HS-5 (cell line): ENCODE measurements at regions not wholly inside any gene's neighbourhood (a gene's known extent, or its start where the extent isn't known, plus 50 kb on each side); places are given as distances from the start of the nearest gene placed in this dataset.

ENCODE experiments used
- DNase-seq: peaks from one replicate; pipeline ENCODE4 v3.0.0-alpha.2; 2012; ENCODE audit warnings: low read depth

DNA sequence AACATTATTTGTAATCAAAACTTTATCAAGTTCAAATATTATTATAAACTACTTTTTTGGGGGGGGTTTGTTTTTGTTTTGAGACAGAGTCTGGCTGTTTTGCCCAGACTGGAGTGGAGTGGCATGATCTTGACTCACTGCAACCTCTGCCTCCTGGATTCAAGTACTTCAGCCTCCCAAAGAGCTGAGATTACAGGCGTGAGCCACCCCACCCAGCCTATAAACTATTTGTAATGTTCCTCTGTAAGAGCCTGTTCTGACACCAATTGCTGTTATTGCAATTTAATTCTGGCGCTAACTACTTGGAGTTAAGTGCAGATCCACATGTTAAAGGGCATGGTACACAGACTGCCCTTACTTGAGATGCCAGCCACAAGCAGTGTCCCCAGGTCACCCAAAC lies 478.1 kb upstream of the NRP1 start:
- DNase-seq, result no peak

DNA sequence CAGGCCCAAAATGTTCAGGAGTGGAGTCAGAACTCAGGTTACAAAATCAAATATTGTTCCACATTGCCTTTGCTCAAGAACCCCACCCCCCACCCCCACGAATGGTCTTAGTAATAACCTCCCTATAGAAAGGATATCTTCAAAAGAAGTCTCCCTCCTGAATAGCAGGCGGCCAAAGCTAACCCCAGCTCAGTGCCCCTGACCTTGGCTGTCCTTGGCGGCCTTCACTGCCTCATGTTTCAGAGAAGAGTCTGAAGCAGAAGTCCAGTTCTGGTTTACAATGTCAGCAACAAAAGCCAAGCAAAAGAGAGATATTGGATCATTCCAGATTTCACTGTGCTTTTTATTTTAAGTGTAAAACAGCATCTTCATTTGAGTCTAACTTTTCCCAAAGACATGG lies 476.5 kb upstream of the NRP1 start:
- DNase-seq, result no peak

DNA sequence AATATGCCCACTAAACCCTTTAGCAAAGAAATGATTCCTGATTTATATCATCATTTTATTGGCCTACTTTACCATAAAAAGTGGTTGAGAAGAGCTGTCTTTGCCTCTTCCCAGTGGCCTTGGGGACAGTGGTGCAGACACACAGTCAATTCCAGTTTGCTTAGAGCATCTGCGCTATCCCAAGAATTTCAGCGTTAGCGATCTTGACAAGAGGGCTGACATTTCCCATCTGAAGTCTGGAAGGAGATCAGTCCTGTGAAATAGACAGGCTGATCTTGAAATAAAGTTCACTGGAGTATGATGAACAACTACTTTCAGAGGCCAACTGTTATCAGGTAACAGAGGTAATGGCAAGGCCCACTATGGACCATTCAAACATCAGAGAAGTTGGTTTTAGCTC lies 475.3 kb upstream of the NRP1 start:
- DNase-seq, result no peak

DNA sequence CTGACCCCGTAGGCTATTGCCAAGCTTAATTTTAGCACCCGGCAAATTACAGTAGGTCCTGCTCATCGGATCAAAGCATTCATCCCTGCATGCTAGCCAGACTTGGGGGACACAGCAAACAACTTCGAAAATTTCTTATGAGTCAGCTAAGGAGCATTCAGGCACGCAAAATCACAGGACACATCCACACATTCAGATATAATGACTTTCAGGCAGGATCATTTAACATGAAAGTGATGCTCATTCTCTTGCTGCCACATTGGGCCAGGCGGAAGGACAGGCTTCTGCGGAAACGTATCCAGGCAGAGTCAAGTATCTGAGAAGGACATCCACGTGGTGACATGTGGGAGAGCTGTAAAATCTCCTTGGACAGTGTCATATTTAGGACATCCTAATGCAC lies 474.0 kb upstream of the NRP1 start:
- DNase-seq, result no peak

DNA sequence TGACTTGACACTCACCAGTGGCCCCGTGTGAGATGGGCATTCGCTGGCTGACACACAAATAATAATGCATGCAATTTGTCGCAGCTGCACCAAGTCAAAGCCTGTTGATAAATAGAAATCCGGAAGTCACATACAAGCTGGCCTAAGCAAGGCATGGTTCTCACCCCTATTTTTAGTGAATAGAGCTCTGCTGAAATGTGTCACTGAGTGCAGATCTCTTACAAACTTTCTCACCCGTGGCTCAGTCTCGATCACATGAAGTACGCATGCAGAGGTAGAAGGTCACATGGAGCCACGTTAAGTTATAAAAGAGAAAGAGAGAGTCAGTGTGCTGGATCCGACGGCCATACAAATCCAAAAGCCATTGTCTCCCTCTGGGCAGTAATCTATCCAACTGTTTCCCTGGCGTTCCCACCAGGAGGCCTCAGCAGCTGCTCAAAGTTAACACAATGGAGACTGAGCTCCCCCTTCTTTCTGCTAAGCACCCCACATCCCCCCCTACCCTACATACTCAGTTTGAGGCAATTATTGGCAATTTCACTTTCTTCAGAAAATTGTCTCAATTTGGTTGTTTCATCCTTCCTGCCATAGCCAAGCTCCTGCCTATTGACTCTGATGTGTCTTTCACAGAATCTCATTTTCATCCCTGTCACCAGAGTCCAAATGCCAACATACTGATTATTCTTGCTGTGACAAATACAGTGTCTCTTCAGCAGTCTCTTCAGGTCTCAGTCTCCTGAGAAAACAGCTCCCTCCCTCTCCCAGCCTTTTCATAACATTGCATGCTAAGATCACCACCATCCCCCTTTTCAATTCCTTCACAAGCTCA lies 473.3 kb upstream of the NRP1 start:
- DNase-seq, result no peak

DNA sequence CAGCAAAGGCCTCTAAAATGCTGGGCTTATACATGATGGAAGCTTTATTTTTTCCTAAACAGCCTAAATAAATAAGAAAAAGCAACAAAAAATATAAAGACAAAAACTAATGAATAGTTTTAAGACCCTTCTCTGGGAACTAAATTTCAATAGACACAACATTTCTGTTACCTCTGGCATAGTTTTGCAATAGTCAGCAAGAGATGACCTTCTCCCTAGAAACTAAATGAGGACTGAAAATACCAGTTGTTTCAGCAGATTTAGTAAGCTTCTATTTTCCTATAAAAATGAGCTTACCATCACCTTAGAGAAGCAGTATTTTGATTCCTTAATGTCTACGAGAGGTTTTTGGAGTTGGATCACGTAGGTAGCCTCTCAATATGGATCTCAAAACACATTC lies 471.4 kb upstream of the NRP1 start:
- no peak for DNase-seq

DNA sequence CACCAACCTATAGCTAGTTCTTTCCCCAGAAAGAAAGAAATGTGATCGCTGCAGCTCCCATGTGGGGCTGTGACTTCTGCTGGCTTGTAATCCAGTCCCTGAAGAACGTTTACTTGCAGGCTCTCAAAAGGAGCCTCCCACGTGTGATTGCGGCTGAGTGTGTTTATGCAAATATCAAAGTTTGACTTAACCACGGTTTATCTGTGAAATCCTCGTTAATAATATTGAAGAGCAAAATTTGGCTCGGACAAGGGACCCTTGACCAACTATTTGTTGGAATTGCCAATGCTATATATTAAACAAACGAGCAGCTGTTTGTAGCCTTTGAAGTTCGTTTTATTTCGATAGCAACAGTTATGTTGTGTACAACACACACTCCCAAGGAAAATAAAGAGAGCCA lies 470.1 kb upstream of the NRP1 start:
- DNase-seq, result no peak

DNA sequence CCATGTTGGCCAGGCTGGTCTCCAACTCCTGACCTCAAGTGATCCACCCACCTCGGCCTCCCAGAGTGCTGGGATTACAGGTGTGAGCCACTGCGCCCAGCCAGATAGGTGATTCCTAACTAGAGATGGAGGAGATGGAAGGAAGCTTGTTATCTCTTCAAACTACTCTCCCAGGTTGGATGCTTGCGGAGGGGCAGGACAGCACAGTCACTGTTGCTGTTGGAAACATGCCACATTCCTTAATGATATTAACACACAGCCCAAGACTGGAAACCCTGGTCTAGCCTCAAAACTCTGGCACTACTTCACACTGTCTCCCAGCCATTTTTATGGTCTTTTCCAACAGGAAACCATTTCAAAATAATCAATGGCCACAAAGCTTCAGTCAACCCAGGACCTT lies 468.8 kb upstream of the NRP1 start:
- no peak for DNase-seq

DNA sequence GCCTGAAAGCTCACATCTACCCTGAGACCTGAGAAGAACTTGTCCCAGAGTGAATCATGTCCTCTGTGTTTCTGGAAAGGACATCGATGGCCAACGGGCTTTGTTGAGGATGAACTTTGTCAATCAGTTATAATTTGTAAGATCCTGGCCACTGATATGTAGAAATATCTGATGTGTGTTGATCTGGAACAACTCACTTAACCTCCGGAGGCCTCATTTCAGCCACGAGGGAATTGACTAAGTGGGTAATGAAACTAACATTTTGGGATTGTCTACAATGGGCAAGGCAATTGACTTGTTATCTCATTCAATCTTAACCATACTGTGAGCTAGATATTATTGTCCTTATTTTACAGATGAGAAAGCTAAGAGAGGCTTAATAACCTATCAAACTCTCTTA lies 468.1 kb upstream of the NRP1 start:
- no peak for DNase-seq

DNA sequence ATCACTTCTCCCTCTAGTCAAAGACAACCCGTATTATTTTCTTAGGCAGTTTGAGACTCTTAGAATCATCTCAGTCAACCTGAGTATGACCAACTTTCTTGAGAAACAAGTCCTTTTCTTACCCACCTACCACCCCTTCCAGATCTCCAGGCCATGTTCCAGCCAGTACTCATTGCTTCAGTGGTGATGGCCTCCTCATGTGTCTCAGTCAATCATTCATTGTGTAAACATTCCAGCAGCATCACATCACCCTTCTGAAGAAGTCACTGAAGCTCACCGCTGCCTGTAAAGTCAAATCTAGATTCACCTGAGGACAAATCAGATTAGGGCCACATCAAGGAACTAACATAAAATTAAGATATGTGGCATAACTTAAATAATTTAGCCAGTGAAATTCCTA lies 467.2 kb upstream of the NRP1 start:
- DNase-seq, result no peak

DNA sequence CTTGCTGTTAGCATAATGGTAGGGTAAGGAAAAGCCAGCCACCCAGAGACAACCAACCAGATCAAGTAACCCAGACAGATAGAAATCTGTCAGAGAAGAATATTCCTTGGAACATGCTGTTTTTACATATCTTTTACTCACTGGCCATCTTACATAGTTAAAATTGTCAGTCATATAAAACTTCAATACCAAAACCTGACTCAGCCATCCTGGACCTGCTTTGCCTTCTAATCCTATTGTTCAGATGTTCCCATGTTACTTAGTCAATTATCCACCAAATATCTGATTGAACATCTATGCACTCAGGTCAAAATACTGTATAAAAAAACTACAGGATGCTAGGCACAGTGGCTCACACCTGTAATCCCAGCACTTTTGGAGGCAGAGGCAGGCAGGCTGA lies 466.5 kb upstream of the NRP1 start:
- DNase-seq, result no peak

DNA sequence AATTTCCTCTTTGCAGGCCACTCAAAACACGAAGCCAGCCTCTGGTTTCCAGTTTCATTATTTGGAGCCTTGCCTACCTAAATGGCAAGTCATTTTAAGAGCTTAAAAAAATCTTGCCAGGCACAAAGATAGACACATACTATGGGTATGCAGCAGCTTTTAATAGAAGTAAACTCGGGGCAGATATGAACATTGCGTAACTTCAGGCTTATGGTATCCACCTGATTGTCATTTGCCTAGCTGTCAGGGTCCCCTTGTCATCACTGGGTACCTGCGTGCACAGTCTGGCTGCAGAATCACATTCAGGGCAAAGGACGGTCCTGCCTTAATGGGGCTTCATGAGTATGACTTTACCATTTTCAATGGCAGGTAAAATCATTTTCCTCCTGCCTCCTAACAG lies 466.1 kb upstream of the NRP1 start:
- no peak for DNase-seq

DNA sequence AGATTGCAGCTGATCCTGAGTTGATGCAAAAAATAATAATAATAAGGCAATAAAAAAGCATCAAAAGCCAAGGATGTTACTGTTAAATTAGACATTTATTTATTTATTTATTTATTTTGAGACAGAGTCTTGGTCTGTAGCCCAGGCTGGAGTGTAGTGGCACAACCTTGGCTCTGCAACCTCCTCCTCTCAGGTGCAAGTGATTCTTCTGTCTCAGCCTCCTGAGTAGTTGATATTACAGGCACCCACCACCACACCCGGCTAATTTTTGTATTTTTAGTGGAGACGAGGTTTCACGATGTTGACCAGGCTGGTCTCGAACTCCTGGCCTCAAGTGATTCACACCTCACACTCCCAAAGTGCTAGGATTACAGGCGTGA lies 465.5 kb upstream of the NRP1 start:
- DNase-seq, result no peak

DNA sequence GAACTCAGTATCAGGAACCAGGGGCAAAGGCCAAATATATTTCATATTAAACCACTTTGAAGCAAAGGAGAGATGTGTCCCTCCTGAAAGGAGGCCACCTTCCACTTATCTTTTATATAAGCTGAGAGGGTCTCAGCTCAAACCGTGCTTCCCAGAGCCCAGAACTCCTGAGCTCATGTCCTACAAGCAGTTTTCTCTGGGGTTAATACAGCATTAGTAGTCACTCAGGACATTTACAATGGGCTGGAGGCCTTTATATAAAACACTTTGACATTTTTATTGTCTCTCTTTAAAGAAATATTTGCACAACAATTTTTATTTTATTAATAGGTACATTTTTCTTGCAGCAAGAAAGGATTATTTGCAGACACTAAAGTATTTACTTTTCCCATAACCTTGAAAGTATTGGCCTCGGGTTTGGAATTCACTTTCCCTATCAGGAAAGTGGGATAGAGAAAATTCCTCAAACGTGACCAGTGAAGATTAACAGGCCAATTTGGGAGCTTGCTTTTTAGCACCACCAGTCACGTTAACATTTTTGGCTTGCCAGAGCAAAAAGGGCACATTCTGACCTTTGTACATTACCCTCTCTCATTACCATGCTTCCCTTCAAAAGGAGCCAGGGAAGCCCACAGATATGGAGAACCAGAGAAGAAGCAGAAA lies 464.9 kb upstream of the NRP1 start:
- no peak for DNase-seq

DNA sequence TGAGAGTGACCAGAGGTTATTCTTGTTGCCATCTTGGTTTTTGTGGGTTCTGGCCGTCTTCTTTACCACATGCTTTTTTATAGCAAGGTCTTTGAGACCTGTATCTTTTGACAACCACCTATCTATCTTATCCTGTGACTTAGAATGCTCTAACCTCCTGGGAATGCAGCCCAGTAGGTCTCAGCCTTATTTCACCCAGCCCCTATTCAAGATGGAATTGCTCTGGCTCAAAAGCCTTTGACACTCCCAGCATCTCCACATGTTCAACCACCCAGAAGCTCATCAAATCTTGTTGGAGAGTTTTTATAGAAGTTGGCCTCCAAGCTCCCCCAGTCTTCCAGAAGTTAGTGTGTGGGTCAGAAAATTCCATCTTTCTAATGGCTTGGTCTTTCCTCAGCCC lies 464.3 kb upstream of the NRP1 start:
- DNase-seq, result no peak

DNA sequence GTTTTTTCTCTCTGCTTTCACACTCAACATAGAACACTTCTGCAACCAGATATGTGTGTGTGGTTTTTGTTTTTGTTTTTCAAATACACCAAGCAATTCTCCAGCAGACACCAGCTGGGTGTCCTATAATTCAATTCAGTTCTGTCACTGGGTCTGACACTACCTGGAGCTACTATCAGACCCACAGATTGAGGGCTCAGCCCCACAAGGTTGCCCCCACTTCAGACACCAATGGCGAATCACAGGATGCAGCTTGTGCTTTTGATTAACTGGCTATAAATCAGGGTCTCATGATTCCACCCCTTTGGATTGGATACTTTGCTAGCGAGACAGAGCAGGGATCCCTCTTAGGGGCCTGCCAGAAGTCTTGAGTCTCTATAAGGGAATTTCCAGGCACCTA lies 462.2 kb upstream of the NRP1 start:
- no peak for DNase-seq

DNA sequence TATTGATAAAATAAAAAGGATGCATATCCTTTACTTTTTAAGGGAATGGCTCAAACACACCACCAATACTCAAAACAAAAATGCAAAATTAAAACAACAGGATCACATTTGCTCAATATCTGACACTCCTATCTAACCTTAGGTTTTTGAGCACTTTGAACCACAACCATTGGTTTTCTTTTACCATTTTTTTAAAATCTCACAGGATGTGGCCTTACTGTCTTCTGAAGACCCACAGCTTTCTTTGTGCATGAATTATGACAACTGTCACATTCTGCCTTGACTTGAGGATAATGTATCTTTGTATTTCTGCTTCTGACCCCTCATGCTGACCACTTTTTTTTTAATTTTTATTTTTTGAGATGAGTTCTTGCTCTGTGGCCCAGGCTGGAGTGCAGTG lies 461.1 kb upstream of the NRP1 start:
- no peak for DNase-seq

DNA sequence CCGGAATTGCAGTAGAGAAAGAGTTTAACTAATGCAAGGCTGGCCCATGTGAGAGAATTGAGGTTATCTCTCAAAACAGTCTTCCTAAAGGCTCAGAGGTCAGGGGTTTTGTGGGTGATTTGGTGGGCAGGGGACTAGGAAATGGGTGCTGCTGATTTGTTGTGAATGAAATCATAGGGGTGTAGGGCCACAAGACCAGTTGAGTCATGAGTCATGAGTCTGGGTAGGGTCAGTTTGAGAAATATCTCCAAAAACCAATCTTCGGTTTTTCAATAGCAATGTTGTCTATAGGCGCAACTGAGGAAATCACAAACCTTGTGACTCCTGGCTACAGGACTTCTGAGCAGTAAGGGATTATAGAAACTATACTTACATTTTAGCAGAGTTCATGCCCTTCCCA lies 460.0 kb upstream of the NRP1 start:
- no peak for DNase-seq

DNA sequence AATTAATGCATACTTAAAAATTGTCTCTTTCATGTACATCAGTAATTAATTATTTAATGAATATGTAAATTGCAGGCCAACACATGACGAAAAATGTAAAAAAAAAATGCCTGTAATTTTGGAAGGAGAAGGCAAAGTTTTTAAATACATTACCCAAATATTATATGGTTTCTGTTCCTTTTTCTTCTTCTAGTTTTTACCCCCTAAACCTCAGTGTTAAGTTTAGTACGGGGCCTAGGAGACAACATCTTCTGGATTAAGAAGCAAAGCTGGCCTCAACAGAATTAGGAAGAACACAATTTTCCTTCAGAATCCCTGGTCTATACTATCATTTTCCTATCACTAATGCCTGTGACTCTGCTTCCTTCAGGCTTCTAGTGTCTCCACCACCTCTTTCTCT lies 459.3 kb upstream of the NRP1 start:
- no peak for DNase-seq

DNA sequence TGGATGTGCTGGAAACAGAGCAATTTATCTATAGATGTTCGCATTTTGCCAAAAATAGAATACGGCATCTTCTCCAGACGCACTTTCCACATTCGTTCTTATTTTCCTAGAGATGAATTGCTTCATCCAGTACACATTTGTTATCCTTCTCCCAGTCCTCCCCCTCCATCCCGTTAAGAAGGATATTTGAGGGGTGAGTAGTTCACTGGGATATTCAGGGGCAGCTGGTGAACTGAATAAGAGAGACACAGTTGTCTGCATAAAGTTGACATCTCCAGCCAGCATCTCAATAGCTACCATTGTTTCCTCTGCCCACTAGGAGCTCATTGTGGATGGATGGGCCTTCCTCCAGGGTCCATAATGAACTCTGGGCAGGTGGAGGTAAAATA lies 456.8 kb upstream of the NRP1 start:
- no peak for DNase-seq

DNA sequence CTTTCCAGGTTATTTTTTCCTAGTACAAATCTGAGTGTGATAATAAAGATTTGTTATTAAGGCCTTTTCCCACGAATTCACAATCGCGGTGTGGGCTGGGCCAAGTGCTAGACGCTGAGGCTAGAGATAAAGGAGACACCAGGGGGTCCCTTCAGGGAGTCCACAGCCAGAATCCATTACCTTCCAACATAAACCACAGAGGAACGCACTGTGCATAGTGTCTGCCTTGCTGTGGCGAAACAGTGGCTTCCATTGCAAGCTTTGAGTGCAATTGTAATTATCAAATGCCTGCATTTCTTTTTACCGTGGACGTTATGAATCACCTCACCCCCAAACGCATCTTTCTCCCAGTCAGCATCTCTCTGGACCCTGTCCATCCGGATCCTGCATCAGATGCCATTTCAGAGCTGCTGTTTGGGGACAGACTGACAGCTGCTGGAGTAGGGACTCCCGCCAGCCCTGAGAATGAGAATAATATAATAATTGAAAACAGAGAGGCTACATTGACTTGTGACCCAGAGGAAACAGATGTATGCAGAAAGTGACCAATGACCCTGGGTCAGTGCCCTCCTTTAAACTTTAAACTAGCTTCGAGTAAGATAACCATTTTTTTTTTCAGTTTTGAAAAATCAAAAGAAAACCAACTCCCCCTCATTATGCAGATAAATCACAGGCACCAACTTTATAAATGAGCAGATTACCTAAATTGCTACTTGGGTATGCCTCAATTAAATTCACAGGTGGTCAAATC lies 456.2 kb upstream of the NRP1 start:
- DNase-seq, result no peak

DNA sequence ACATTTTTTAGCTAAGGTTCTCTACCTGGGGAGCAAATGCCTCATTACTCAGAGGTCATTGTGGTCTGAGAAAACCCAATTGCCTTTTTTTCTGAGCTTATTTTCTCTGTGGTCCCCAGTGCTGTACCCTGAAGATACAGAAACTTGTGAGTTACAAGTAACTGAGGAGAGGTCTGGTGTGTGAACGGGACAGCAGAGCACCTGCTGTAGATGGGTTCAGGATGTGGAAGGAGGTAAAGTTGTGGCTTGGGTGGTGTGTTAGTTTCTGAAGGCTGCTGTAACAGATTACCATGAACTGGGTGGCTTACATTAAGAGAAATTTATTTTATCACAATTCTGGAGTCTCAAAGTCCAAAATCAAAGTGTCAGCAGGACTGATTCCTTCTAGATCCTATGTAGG lies 449.1 kb upstream of the NRP1 start:
- no peak for DNase-seq

DNA sequence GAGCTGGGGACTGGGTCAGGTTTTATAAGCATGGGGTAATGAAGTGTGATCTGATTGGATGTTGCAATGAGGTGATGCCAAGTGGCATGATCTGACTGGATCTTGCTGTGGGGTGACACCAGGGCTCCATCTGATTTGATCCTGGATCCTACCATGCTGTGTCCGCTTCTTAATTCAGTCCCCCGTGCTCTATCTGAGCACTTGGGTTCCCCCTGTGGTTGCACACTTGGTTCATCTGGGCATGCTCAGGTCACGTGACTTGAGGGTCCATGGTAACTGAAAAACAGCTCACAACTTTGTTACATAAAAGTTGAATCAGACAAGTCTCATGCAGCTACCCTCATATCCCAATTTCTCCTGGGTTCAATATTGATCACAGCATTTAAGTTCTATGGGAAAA lies 448.6 kb upstream of the NRP1 start:
- DNase-seq, result no peak
